ENCODE measurements at regions not wholly inside any gene's neighbourhood (a gene's known extent, or its start where the extent isn't known, plus 50 kb on each side); places are given as distances from the start of the nearest gene placed in this dataset.

GRCh38 chr1:18037651-18038050, 69.9 kb upstream of the IGSF21 start:
- H3K4me1 Mint-ChIP-seq = peaks cover 2% of the 10 kb centered on the region
- no peak overlapping the region for H3K4me3 Mint-ChIP-seq

GRCh38 chr1:18038051-18038450, 69.5 kb upstream of the IGSF21 start:
- H3K4me3 Mint-ChIP-seq = no peak overlapping the region
- H3K36me3 Mint-ChIP-seq (ENCODE audit: low read depth) = no peaks in the 10 kb centered on the region

More at GRCh38 chr1:18037651-18038050, 69.9 kb upstream of the IGSF21 start:
- ChIA-PET CTCF (no interaction called here), POLR2A (no interaction called here)
- H3K36me3 Mint-ChIP-seq (ENCODE audit: low read depth) = no peaks in the 10 kb centered on the region
- no peak overlapping the region for H3K27ac Mint-ChIP-seq
- H3K9me3 Mint-ChIP-seq = no peaks in the 10 kb centered on the region
- H3K27me3 Mint-ChIP-seq = no peaks in the 10 kb centered on the region
- DNase-seq = no peak

GRCh38 chr1:18039102-18039501, 68.5 kb upstream of the IGSF21 start:
- POLR2A ChIA-PET = no interaction called here
- H3K4me1 Mint-ChIP-seq = peaks cover 2% of the 10 kb centered on the region
- no peak overlapping the region for H3K27ac Mint-ChIP-seq
- H3K4me3 Mint-ChIP-seq = no peak overlapping the region
- DNase-seq = no peak
- no peaks in the 10 kb centered on the region for H3K27me3 Mint-ChIP-seq
- no peaks in the 10 kb centered on the region for H3K36me3 Mint-ChIP-seq (ENCODE audit: low read depth)
- H3K9me3 Mint-ChIP-seq = no peaks in the 10 kb centered on the region
- CTCF ChIA-PET = no interaction called here

More at GRCh38 chr1:18038051-18038450, 69.5 kb upstream of the IGSF21 start:
- Mint-ChIP-seq H3K27me3 (no peaks in the 10 kb centered on the region), H3K9me3 (no peaks in the 10 kb centered on the region), H3K27ac (no peak overlapping the region), H3K4me1 (peaks cover 2% of the 10 kb centered on the region)
- ChIA-PET CTCF (no interaction called here), POLR2A (no interaction called here)
- no peak for DNase-seq

- ChIA-PET CTCF (no interaction called here), POLR2A (no interaction called here)
- H3K27me3 Mint-ChIP-seq = no peaks in the 10 kb centered on the region
- H3K36me3 Mint-ChIP-seq (ENCODE audit: low read depth) = no peaks in the 10 kb centered on the region
- no peak overlapping the region for H3K27ac Mint-ChIP-seq
- H3K4me1 Mint-ChIP-seq = peaks cover 2% of the 10 kb centered on the region
- H3K9me3 Mint-ChIP-seq = no peaks in the 10 kb centered on the region
- no peak overlapping the region for H3K4me3 Mint-ChIP-seq
- DNase-seq = no peak
Measured at GRCh38 chr1:18041102-18041501, 66.5 kb upstream of the IGSF21 start.

- H3K9me3 Mint-ChIP-seq = no peaks in the 10 kb centered on the region
- DNase-seq = no peak
- H3K36me3 Mint-ChIP-seq (ENCODE audit: low read depth) = no peaks in the 10 kb centered on the region
- H3K4me1 Mint-ChIP-seq = peaks cover 2% of the 10 kb centered on the region
- POLR2A ChIA-PET = no interaction called here
- H3K27me3 Mint-ChIP-seq = no peaks in the 10 kb centered on the region
- H3K27ac Mint-ChIP-seq = no peak overlapping the region
- CTCF ChIA-PET = no interaction called here
- H3K4me3 Mint-ChIP-seq = no peak overlapping the region
Measured at GRCh38 chr1:18041685-18042355, 65.8 kb upstream of the IGSF21 start.

- Mint-ChIP-seq H3K4me3 (no peak overlapping the region), H3K27me3 (no peaks in the 10 kb centered on the region), H3K36me3 (ENCODE audit: low read depth) (no peaks in the 10 kb centered on the region), H3K9me3 (no peaks in the 10 kb centered on the region), H3K27ac (no peak overlapping the region), H3K4me1 (no peaks in the 10 kb centered on the region)
- CTCF ChIA-PET = no interaction called here
- DNase-seq = no peak
- POLR2A ChIA-PET = no interaction called here
Measured at GRCh38 chr1:18043871-18044270, 63.7 kb upstream of the IGSF21 start.

GRCh38 chr1:18045203-18045602, 62.4 kb upstream of the IGSF21 start:
- Mint-ChIP-seq H3K36me3 (ENCODE audit: low read depth) (no peaks in the 10 kb centered on the region), H3K27ac (no peak overlapping the region), H3K4me3 (no peak overlapping the region), H3K9me3 (peaks cover 6% of the 10 kb centered on the region), H3K4me1 (no peaks in the 10 kb centered on the region), H3K27me3 (no peaks in the 10 kb centered on the region)
- no peak for DNase-seq
- ChIA-PET POLR2A (no interaction called here), CTCF (no interaction called here)

GRCh38 chr1:18045621-18046020, 62.0 kb upstream of the IGSF21 start:
- POLR2A ChIA-PET = no interaction called here
- Mint-ChIP-seq H3K27me3 (no peaks in the 10 kb centered on the region), H3K36me3 (ENCODE audit: low read depth) (no peaks in the 10 kb centered on the region), H3K9me3 (peaks cover 6% of the 10 kb centered on the region), H3K4me3 (no peak overlapping the region), H3K27ac (no peak overlapping the region), H3K4me1 (no peaks in the 10 kb centered on the region)
- no peak for DNase-seq
- CTCF ChIA-PET = no interaction called here

GRCh38 chr1:18047122-18047521, 60.5 kb upstream of the IGSF21 start:
- POLR2A ChIA-PET = no interaction called here

GRCh38 chr1:18049228-18049627, 58.4 kb upstream of the IGSF21 start:
- Mint-ChIP-seq H3K4me1 (no peaks in the 10 kb centered on the region), H3K27me3 (no peaks in the 10 kb centered on the region), H3K27ac (no peak overlapping the region), H3K36me3 (ENCODE audit: low read depth) (no peaks in the 10 kb centered on the region), H3K9me3 (peaks cover 6% of the 10 kb centered on the region), H3K4me3 (no peak overlapping the region)
- no peak for DNase-seq
- POLR2A ChIA-PET = no interaction called here
- CTCF ChIA-PET = no interaction called here

More at GRCh38 chr1:18047122-18047521, 60.5 kb upstream of the IGSF21 start:
- no peak overlapping the region for H3K4me3 Mint-ChIP-seq
- no peak overlapping the region for H3K27ac Mint-ChIP-seq
- DNase-seq = no peak
- H3K36me3 Mint-ChIP-seq (ENCODE audit: low read depth) = no peaks in the 10 kb centered on the region
- no peaks in the 10 kb centered on the region for H3K4me1 Mint-ChIP-seq
- H3K9me3 Mint-ChIP-seq = peaks cover 6% of the 10 kb centered on the region
- no peaks in the 10 kb centered on the region for H3K27me3 Mint-ChIP-seq
- CTCF ChIA-PET = no interaction called here

GRCh38 chr1:18052671-18053070, 54.9 kb upstream of the IGSF21 start:
- H3K36me3 Mint-ChIP-seq (ENCODE audit: low read depth) = no peaks in the 10 kb centered on the region
- H3K4me1 Mint-ChIP-seq = no peaks in the 10 kb centered on the region
- H3K9me3 Mint-ChIP-seq = peaks cover 6% of the 10 kb centered on the region
- no peaks in the 10 kb centered on the region for H3K27me3 Mint-ChIP-seq
- POLR2A ChIA-PET = no interaction called here
- DNase-seq = no peak
- CTCF ChIA-PET = no interaction called here
- no peak overlapping the region for H3K4me3 Mint-ChIP-seq
- H3K27ac Mint-ChIP-seq = no peak overlapping the region

- DNase-seq = no peak
- CTCF ChIA-PET = no interaction called here
- H3K9me3 Mint-ChIP-seq = no peaks in the 10 kb centered on the region
- POLR2A ChIA-PET = no interaction called here
- H3K27ac Mint-ChIP-seq = no peak overlapping the region
- H3K27me3 Mint-ChIP-seq = no peaks in the 10 kb centered on the region
- no peaks in the 10 kb centered on the region for H3K4me1 Mint-ChIP-seq
- no peak overlapping the region for H3K4me3 Mint-ChIP-seq
- H3K36me3 Mint-ChIP-seq (ENCODE audit: low read depth) = no peaks in the 10 kb centered on the region
Measured at GRCh38 chr1:18055156-18055555, 52.4 kb upstream of the IGSF21 start.

- Mint-ChIP-seq H3K36me3 (ENCODE audit: low read depth) (no peaks in the 10 kb centered on the region), H3K4me3 (no peak overlapping the region)
- CTCF ChIA-PET = no interaction called here
Measured at GRCh38 chr1:18056545-18056944, 51.1 kb upstream of the IGSF21 start.

GRCh38 chr1:18057623-18058022, 50.0 kb upstream of the IGSF21 start:
- CTCF ChIA-PET = no interaction called here

More at GRCh38 chr1:18056545-18056944, 51.1 kb upstream of the IGSF21 start:
- Mint-ChIP-seq H3K27ac (no peak overlapping the region), H3K27me3 (no peaks in the 10 kb centered on the region), H3K4me1 (no peaks in the 10 kb centered on the region), H3K9me3 (no peaks in the 10 kb centered on the region)
- POLR2A ChIA-PET = no interaction called here
- no peak for DNase-seq

More at GRCh38 chr1:18057623-18058022, 50.0 kb upstream of the IGSF21 start:
- Mint-ChIP-seq H3K9me3 (no peaks in the 10 kb centered on the region), H3K36me3 (ENCODE audit: low read depth) (no peaks in the 10 kb centered on the region), H3K4me3 (no peak overlapping the region), H3K4me1 (no peaks in the 10 kb centered on the region), H3K27me3 (no peaks in the 10 kb centered on the region), H3K27ac (no peak overlapping the region)
- POLR2A ChIA-PET = no interaction called here
- no peak for DNase-seq
